NT2/D1 (cell line): ENCODE measurements at regions not wholly inside any gene's neighbourhood (a gene's known extent, or its start where the extent isn't known, plus 50 kb on each side); places are given as distances from the start of the nearest gene placed in this dataset.

Experiments used
- SUZ12 ChIP-seq: IDR thresholded peaks from 2 replicates; pipeline ENCODE4 v1.6.1; 2011; ENCODE audit not compliant: insufficient read length, insufficient read depth; ENCODE audit errors: extremely low read depth
- YY1 ChIP-seq: IDR thresholded peaks from 2 replicates; pipeline ENCODE4 v1.6.1; 2011; ENCODE audit not compliant: insufficient read length, insufficient read depth

GRCh38 chr18:47485221-47485797, 233.8 kb upstream of the SKOR2 start:
- TF ChIP-seq YY1, result no peak
- TF ChIP-seq SUZ12, result no peak
